ENCODE measurements at regions not wholly inside any gene's neighbourhood (a gene's known extent, or its start where the extent isn't known, plus 50 kb on each side); places are given as distances from the start of the nearest gene placed in this dataset.

DNA sequence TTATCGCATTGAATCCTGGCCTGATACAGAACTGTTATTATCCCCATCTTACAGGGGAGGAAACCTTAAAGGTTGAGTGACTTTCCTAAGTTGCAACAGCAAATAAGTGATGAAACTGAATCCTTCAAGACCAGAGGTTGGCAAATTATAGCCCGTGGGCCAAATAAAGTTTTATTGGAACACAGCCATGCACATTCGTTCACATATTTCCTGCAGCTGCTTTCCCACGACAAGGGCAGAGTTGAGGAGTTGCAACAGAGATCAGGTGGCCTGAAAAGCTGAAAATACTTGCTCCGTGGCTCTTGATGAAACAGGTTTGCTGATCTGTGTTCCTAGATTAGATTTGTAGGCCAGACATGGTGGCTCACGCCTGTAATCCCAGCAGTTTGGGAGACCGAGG lies 126.7 kb downstream of the PHETA1 start:
- POLR2A ChIA-PET: no interaction called here

DNA sequence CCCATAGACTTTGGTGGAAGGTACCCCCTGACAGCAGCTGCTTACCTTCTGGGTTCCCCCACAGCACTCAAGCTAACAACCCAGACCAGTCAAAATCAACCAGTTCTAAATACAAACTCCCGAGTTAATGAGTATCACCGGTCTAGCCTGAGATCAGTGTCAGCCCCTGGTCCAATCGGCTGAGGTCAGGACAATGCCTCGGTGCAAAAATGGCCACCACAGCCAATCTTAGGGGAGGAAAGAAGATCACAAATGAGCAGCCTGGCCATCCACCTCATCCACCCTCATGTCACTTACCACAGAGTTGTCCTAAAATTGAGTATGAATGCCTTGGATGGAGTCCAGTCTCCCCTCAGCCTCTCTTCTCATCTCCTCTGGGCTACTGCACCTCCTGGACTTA lies 128.5 kb downstream of the PHETA1 start:
- 35% methylated on average over 4 of the region's 4 CpGs for WGBS (ENCODE audit: missing lambda C conversion rate)
- no peaks in the 10 kb centered on the region for H3K4me1 ChIP-seq
- POLR2A ChIA-PET: no interaction called here
- peaks cover 13% of the 10 kb centered on the region for H3K9me3 ChIP-seq
- ATAC-seq (no peak), FAIRE-seq (no peak), DNase-seq (ENCODE audit: low read depth in 1 of 2, low spot score in 1 of 2) (no peak)
- TF ChIP-seq SMC3 (IDR thresholded peaks at IDR 0.05) (no peak), GATA3 (IDR thresholded peaks at IDR 0.05; ENCODE audit: borderline replicate concordance) (no peak), HOXB5 (CRISPR knock-in tag; IDR thresholded peaks at IDR 0.05) (no peak)
- CTCF ChIA-PET: interaction anchor here (0.6 to 0.9 kb wide), 2 partner anchors 28 to 180 kb away, joined by 3 read pairs; no protein-coding TSS in a partner anchor
- no peak overlapping the region for H3K4me3 ChIP-seq
- H3K4me2 ChIP-seq: no peak overlapping the region
- no peak overlapping the region for H3K27ac ChIP-seq

More for the DNA sequence above, 126.7 kb downstream of the PHETA1 start:
- Histone ChIP-seq H3K27ac (no peak overlapping the region), H3K4me3 (no peak overlapping the region), H3K4me2 (no peak overlapping the region), H3K9me3 (peaks cover 20% of the 10 kb centered on the region), H3K4me1 (no peaks in the 10 kb centered on the region)
- DNase-seq (ENCODE audit: low read depth in 1 of 2, low spot score in 1 of 2) (no peak), FAIRE-seq (no peak), ATAC-seq (no peak)
- CTCF ChIA-PET: no interaction called here
- WGBS (ENCODE audit: missing lambda C conversion rate): 54% methylated on average over 7 of the region's 7 CpGs
- TF ChIP-seq RAD21 (conservative IDR thresholded peaks at IDR 0.05 in 1 of 2, IDR thresholded peaks at IDR 0.05 in 1 of 2) (no peak), RFX5 (IDR thresholded peaks at IDR 0.05) (no peak), RNF2 (IDR thresholded peaks at IDR 0.05; ENCODE audit: borderline replicate concordance, low read depth) (no peak), RARB (CRISPR knock-in tag; IDR thresholded peaks at IDR 0.05) (no peak), HOXB5 (CRISPR knock-in tag; IDR thresholded peaks at IDR 0.05) (no peak), SMC3 (IDR thresholded peaks at IDR 0.05) (no peak), MYC (IDR thresholded peaks at IDR 0.05; ENCODE audit: borderline replicate concordance, low read length) (no peak), CBX8 (IDR thresholded peaks at IDR 0.05) (no peak), ZC3H11A (IDR thresholded peaks at IDR 0.05) (no peak), NPAS2 (CRISPR knock-in tag; IDR thresholded peaks at IDR 0.05; ENCODE audit: borderline replicate concordance) (no peak), HDAC2 (IDR thresholded peaks at IDR 0.05) (no peak), CHD2 (IDR thresholded peaks at IDR 0.05; ENCODE audit: low read length, partially characterized antibody) (no peak)
- TF ChIP-seq, protein P1, sequence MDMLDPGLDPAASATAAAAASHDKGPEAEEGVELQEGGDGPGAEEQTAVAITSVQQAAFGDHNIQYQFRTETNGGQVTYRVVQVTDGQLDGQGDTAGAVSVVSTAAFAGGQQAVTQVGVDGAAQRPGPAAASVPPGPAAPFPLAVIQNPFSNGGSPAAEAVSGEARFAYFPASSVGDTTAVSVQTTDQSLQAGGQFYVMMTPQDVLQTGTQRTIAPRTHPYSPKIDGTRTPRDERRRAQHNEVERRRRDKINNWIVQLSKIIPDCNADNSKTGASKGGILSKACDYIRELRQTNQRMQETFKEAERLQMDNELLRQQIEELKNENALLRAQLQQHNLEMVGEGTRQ (IDR thresholded peaks at IDR 0.05): no peak
- TF ChIP-seq, protein P2, sequence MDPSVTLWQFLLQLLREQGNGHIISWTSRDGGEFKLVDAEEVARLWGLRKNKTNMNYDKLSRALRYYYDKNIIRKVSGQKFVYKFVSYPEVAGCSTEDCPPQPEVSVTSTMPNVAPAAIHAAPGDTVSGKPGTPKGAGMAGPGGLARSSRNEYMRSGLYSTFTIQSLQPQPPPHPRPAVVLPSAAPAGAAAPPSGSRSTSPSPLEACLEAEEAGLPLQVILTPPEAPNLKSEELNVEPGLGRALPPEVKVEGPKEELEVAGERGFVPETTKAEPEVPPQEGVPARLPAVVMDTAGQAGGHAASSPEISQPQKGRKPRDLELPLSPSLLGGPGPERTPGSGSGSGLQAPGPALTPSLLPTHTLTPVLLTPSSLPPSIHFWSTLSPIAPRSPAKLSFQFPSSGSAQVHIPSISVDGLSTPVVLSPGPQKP (IDR thresholded peaks at IDR 0.05; ENCODE audit: low read depth, low read length): no peak

DNA sequence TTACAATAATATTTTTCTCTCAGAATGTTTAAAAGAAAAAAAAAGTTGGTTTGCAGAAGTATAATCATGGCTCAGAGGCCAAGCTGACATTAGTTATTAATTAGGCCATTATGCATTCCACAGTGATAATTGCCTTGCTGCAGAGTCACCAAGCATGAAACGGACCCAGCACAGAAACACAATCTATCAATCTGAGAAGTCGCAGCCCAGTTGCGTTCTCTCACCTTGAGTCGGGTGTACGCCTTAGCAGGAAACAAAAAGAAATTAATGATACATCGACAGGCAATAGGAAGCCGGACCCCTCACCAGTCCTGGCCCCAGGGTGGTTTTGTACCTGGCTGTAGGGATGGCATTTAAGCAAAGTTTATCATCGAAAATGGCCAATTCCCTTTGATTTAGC lies 129.7 kb downstream of the PHETA1 start:
- no peak for ATAC-seq
- Histone ChIP-seq H3K27ac (no peak overlapping the region), H3K9me3 (peaks cover 5% of the 10 kb centered on the region), H3K4me2 (no peak overlapping the region), H3K4me1 (no peaks in the 10 kb centered on the region), H3K4me3 (no peak overlapping the region)
- CTCF ChIA-PET: interaction anchor here (0.6 to 0.9 kb wide), 2 partner anchors 10 to 29 kb away, joined by 3 read pairs; no protein-coding TSS in a partner anchor
- DNase-seq (ENCODE audit: low read depth in 1 of 2, low spot score in 1 of 2): no peak
- POLR2A ChIA-PET: no interaction called here
- WGBS (ENCODE audit: missing lambda C conversion rate): 40% methylated on average over 8 of the region's 8 CpGs
- FAIRE-seq: no peak
- TF ChIP-seq SMC3 (IDR thresholded peaks at IDR 0.05) (no peak), NFE2L2 (conservative IDR thresholded peaks at IDR 0.05; ENCODE audit: low read length) (no peak), HOXB5 (CRISPR knock-in tag; IDR thresholded peaks at IDR 0.05) (no peak), CEBPB (IDR thresholded peaks at IDR 0.05) (no peak), EHMT2 (IDR thresholded peaks at IDR 0.05; ENCODE audit: low read depth) (no peak), SREBF2 (IDR thresholded peaks at IDR 0.05) (no peak), FOSL2 (IDR thresholded peaks at IDR 0.05) (no peak), FOSL2 (CRISPR knock-in tag; IDR thresholded peaks at IDR 0.05) (no peak)
- TF ChIP-seq, protein P3, sequence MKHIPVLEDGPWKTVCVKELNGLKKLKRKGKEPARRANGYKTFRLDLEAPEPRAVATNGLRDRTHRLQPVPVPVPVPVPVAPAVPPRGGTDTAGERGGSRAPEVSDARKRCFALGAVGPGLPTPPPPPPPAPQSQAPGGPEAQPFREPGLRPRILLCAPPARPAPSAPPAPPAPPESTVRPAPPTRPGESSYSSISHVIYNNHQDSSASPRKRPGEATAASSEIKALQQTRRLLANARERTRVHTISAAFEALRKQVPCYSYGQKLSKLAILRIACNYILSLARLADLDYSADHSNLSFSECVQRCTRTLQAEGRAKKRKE (CRISPR knock-in tag; IDR thresholded peaks at IDR 0.05; ENCODE audit: low read depth): no peak
- TF ChIP-seq, protein P4, sequence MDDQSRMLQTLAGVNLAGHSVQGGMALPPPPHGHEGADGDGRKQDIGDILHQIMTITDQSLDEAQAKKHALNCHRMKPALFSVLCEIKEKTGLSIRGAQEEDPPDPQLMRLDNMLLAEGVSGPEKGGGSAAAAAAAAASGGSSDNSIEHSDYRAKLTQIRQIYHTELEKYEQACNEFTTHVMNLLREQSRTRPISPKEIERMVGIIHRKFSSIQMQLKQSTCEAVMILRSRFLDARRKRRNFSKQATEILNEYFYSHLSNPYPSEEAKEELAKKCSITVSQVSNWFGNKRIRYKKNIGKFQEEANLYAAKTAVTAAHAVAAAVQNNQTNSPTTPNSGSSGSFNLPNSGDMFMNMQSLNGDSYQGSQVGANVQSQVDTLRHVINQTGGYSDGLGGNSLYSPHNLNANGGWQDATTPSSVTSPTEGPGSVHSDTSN (IDR thresholded peaks at IDR 0.05): no peak

Data from A549 (cell line).